NCI-H82 treated with DMSO at 0.1 percent for 48 hours (cell line): ENCODE measurements at regions not wholly inside any gene's neighbourhood (a gene's known extent, or its start where the extent isn't known, plus 50 kb on each side); places are given as distances from the start of the nearest gene placed in this dataset.

Experiments used
- DNase-seq: peaks from one replicate; lab custom pipeline; 2025; ENCODE audit not compliant: unreplicated experiment; lab: John Stamatoyannopoulos, UW

DNA sequence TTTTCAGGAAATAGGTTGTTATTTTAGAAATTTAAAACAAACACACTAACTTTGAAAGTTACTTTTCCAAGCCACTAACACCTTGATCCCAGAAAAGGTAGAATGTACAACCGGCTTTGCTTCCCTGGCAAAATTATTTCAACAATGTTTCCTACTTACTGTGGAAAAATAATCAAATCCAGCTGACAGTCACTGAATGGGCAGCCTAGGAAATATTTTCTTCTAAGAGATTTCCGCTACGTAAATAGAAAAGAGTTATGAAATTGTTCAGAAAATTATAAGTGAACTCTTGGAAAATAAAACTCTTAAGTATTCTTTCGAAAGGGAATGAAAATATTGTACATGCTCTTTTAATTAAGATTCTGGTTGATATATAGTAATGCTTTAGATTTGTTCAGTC, 195.7 kb downstream of the GASK1B start:
- DNase-seq: no peak

DNA sequence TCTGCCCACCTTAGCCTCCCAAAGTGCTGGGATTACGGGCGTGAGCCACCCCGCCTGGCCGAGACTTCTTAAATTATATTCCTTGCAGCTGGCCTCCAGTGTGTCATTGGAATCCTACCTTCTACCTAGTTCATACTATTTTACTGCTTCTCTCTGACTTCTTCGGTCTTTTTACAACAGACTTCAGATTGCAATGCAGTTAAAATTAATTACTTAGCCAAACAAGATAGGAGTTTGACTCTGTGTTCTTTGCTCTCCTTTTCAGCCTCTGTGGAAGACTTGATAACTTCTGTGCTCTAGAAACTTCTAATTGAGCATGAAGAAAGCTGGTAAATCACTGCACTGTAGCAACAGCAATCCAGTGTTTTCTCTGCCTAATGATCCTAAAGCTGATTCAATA, 199.5 kb downstream of the GASK1B start:
- no peak for DNase-seq

DNA sequence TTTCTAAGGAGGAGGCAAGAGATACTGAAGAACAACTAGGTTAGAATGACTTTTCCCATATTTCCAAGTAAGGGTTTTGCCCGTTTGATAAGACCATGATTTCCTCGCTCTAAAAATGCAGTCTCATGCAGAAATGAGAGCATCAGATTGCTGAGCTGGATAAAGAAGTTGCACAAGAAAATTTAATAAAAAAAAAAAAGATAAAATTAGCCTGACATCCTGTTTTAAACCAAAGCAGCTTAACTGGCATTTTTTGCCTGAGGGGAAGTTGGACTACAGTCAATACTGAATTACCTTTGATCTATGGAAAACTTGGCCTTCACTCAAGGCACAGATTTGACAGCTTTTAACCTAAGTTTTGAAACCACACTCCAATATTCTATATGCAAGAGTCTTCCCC, 208.4 kb downstream of the GASK1B start:
- DNase-seq: no peak

DNA sequence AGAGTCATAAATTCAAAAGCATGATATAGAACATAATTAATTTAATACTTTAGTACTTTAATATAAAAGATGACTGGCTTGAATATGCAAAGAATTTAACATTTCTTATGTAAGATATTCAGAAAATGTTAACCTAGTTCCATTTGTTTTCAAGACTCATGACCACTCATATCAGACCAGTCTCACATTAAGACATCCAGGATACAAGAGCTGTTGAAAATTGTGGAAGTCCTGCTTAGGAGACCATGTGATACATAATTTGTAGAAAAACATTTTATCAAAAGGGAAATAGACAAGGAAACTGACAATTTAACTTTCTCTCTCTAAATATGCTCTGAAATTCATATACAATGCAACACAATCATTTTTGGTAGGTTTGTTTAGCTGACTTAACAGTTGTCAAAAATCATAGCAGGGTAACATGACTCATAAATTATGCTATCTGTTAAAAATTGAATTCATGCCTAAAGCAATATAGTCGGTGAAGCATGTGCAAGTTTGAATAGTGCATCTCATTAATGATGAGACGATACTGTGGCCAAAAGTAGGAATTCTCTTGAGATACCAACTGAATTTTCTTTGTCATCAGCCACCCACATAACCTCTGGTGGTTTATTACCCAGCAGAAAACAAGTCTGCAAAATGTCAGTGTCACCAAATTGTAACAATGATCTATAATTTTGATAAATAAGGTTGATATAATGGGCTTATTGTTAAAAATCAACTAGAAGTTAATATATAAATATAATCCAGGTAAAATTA, 211.4 kb downstream of the GASK1B start:
- no peak for DNase-seq

DNA sequence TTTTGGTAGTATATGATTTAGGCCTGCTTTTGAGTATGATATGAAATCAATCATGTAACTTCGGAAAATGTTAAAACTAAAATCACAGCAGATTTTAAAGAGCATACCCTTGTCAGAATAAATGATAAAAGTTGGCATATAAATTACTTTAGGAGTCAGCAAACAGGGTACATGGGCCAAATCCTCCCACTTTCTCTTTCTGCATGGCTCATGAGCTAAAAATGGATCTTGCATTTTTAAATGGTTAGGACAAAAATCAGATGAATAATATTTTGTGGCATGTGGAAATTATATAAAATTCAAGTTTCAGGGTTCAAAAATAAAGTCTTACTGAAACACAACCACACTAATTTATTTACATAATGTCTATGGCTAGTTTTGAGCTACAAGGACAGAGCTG, 214.9 kb downstream of the GASK1B start:
- DNase-seq: no peak

DNA sequence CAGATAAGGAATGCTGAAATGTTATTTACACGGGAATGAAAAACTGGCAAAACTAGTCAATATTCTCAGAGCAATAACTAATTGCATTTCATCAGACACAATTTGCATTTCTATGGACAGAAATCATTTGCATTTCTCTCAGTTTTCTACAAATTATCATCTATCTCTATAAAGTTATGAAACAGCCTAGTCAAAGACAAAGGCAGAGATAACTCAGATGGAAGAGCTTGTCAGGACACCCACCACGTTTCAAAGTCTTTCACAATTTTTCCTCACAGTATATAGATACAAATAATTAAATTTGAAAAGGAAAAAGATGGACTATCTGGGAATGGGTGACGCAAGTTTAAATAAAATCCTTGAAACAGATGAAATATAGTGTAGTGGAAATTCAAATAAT, 230.8 kb downstream of the GASK1B start:
- no peak for DNase-seq

DNA sequence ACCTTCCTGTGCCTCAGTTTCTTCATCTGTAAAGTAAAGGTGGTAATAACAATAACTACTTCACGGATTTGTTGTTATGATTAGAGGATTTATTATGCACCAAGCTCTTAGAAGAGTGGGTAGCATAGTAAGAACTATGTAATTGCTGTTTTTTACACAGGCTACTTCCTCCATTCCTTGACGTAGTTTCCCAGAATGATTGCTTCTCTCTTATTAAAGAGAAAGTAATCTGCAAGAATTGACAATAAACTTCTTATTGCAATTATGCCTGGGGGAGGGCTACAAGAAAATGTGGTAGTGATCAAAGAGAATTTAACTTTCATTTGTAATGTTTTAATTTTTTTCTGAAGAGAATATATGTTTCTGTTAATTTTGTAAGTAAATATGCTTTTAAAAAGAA, 238.7 kb downstream of the GASK1B start:
- DNase-seq: no peak

DNA sequence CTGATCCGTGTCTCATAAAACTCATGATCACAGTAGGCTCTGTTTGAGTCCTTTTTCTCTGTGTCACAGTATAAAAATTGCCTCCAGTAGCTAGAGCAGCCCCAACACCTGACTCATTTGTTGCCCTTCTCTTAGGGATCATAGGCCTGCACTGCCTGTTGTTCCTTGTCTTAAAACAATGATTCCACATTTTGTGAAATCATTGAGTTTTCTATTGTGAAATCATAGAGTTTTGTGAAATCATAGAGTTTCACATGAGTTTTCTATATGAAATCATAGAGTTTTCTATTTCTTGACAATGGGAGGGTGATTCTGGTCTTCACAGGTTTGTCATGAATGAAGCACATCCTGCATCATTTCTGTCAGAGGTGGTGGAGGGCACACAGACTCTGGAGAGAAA, 239.9 kb downstream of the GASK1B start:
- no peak for DNase-seq

DNA sequence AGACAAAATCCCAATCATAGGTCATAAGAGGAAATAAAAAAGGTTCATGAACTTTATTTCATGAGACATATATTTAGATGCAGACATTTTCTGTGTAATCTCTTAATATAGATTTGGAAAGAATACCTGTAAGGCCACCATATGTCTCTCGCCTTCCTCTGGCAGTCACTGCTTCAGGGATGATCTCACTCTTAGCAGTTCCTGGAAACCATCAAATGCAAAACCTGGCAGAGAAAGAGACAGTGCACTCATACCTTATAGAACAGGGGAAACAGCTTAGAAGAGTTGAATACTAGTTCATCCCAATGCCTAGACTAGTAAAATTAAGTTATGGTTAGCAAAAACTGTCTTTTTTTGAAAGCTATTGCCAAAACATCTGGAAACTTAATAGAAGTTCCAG, 243.3 kb downstream of the GASK1B start:
- no peak for DNase-seq

DNA sequence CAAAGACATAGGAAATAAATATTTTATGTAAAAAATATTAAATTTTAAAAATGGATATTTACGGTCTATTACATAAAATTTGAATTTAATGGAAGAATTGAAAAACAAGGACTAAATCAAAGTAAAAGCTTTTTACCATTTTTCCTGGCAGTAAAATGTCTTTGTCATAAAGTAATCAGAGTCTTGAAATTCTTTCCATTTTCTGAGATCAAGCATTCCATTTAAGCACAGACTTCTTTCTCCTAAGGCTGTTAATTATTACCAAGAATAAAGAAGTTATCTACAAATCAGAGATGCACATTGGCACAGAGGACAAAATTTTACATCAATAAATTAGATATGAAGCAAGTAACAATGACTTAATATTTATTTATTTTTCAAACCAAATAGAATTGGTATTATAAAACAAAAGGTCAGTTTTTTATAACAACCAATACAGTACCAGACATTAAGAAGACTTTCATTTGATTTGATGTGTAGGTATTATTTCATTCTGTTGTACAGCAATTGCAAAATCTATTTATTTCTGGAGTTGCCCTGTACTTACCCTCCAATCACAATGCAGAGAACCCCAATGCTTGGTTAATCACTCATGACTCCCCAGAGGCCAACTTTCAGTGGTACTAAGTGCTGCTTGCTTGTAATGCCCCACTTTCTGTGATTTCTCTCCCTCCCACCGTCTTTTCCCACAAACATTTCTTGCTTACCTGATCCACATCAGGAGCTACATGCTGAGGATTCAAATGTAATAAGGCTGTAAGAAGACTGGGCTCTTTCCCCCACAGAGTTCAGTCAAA, 254.6 kb downstream of the GASK1B start:
- no peak for DNase-seq

DNA sequence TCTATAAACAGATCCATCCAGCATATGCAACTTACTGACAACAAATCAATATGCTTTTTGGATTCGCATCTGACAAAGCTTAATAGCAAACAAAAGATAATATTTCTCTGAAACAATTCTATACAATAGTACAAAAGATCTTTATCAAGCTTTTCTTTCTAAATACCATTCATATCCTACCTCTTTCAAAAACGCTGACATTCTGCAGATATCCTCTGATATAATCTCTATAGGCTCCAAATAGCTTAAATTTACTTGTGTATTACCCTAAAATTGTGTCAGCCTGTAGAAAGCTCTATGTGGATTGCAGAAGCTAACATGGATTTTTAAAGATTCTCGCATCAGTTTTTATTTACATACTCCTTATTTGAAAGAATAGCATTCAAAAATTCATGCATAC, 260.6 kb downstream of the GASK1B start:
- no peak for DNase-seq

DNA sequence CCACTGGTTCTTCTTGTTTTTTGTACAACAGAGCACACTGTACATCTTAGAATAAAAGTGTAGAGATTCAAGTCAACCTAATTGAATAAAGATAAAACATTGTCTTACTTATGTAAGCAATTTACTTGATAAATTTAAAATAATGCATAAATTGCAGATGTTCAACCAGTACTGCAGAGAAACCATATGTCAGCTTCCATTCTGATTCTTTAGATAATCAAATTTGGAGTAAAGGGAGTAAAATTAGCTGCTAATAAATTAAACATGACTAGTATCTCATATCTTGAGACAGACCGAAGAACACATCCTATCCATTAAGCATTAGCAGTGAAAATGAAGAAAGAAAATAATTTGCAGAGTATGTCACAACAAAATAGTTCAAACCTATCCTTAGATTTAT, 261.2 kb downstream of the GASK1B start:
- no peak for DNase-seq

DNA sequence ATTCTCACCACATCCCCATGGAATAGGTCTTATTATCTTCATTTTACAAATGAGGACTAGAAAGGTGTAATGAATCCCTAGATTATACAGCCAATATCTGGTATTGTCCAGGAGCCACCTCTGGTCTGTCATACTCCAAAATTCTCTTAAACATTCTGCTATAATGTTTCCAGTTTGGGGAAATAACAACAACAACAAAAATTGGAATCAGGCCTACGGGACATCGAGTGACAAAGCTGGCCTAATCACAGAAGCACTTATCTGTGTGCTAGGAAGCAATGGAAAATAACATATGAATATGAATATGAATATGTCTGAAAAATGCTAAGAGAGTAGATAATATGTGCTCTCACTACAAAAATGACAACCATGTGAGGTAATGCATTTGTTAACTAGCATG, 264.1 kb downstream of the GASK1B start:
- DNase-seq: no peak

DNA sequence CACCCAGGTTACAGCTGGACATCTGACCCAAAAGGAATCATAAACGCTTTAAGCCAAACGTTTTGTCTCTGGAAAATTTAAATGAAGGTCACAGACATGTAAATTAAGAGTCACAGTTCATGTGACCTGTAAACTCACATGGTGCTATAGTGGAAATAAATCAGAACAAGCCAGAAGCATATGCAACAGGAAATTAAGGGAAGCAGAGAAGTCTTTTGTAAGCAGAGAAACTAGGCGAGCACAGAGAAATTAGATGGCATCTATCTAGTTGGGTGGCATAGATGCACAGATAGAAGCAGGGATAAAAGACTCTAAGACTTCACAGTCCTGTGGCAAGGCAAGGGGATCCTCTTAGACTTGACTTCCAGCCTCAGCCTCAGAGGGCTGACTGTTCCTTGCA, 264.8 kb downstream of the GASK1B start:
- no peak for DNase-seq

DNA sequence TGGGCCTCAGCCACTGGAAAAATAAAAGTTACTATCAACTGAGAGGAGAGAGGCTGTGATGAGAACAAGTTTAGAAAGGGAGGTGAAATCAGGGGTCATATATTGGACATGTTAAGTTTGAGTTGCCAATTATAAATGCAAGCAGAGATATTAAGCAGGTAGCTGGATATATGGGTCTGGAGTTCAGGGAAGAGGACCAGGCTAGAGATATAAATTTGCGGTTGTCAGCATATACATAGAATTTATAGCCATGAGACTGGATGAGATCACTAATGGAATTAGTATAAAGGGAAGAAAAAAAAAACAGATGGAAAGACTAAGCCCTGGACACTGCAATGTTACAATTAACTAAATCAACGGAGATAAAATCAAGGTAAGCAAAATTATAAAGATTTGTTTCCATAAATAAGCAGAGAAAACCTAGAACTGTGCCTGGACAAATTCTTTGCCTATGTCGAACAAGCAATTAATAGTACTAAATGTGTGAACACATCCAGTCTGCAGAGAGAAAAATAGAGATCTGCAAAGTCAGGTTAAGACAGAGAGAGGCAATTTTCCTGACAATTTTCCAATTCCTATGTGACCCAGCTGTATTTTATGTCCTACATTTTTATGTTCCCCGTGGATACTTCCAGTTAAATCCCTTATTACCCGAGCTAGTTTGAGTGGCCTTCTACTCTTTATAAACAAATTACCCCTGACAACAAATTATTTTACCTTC, 265.4 kb downstream of the GASK1B start:
- DNase-seq: no peak

DNA sequence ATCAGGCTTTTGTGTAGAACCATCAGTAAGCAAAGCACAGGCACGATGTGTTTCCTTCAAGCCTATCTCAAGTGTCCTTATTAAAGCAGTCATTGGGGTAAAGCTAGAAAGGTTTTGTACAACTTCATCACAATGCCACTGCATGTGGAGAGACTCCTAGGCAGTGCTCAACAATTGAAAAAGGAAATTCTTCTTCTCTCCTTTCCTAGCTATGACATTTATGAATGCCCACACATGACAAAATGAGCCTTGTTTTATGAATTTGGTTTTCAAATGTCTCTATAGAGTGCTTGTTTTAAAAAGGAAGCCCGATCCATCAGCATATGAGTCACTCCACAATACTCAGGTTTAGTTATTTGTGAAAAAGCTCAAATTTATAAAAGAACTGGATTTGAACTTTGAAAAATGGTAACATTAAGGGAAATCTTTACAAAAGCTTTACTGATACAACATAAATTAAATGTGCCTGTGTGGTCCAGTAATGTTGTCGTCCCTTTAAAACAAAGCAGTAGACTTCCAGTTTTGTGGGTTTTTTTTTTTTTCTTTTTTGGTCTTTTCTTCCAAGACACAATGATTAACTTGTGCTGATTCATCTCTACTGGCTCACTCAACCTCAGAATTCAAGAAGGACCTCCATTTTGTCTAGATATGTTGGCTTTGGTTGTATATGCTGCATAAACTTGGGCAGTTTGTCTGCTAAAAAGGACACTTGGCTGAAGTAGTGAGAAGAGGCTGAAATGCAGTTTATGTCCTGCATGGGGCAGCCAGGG, 273.8 kb downstream of the GASK1B start:
- DNase-seq: no peak

DNA sequence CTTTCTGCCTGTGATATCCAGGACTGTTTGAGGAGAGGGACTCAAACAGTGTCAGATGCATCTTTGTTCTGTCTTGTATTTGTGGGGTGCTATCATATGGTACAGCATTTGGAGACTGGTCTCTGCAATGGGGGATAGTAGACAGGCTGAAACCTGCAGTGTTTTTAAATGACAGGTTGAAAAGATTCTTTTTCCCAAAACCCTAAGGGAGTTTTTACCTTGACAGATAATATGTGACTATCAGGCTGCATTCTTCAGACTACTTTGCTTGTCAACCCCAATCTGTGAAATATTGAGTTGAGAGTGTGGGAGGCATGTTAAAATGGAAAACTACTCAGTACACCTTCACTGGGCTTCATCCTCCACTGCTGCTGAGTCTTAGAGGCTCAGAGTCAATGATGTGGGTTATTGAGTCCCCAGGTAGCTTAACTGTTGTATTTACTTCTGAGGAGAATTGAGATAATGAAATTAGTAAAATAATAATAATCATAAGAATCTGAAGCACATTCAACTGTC, 274.9 kb downstream of the GASK1B start:
- no peak for DNase-seq

DNA sequence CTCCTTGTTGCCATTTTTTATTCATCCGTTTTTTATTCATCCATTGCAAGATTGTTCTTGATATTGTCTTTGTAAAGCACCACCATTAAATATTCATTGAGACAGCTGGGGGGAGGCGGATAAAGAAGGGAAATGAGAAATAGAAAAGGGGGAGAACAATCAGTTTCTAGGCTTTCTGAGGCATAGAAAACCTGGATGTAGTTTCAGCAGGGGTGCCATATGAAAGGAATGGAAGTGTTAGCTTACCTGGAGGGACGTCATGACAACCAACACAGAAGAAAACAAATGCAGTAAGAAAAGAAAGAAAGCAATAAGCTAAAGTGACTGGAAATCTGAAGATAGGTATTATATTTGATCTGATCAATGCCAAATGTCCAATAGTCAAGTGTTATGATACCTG, 276.1 kb downstream of the GASK1B start:
- DNase-seq: no peak

DNA sequence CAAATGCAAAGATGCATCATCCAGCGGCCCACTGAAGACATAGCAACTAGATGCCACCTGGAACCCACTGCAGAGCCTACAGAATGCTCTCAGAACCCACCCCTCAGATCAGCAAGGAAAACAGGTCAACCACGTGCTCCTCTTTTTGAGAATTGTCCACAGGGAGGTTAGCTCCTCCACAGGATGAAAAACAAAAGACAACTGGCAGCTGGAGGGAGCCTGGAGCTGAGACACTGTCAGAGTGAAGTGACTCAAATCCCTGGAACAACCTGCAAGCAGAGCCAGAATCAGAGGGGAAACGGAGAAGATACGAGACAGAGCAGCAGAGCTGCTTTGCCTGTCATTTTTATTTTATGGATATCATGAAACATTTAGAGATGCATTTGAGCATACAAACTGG, 277.6 kb downstream of the GASK1B start:
- no peak for DNase-seq

DNA sequence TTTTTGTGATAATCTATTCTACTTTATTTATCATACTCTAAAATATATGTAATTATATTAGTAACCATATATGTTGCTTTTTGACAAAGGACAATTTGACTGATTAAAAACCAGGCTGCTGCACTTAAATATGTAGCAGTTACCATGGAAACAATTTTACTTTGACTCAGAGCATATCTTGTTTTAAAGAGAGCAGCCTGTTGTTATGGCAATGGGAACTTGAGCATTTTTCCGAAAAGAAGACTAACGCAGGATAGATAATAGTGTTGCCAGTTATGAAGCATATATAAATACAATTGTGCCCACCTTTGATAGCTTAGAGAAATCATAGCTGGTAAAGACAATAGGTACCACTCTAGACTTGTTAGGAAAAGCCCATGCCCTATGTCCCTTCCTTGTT, 283.0 kb downstream of the GASK1B start:
- no peak for DNase-seq

DNA sequence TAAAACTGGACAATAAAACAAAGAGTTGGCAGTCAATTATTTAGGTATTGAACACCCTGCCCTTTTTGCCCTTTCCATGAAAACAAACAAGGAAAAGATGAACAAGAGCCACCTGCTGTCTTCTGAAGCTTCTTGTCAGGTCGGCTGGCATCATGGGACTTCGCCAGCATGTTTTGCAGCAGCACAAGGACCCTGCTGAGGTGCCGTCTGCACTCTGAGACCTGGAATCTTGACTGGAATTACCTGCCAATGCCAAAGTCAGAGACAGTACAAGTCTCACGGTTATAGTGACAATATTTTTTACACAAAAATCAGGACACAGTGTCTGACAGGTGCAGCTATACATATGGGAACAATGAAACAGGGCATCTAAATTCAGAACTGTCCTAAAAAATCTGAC, 284.5 kb downstream of the GASK1B start:
- no peak for DNase-seq
